Body of pancreas (tissue), 4 donors: ENCODE measurements at regions not wholly inside any gene's neighbourhood (a gene's known extent, or its start where the extent isn't known, plus 50 kb on each side); places are given as distances from the start of the nearest gene placed in this dataset.

Experiments used
- ATAC-seq: fragments of 150-250 bp; one replicate; pipeline ENCODE4 v1.9.1; 2016
- DNase-seq, 4 donors: peaks; one replicate each; pipeline ENCODE4 v3.0.0-alpha.2; 2019
- H3K27ac ChIP-seq, 4 donors: fragments of 200-600 bp; sonication (generic); 1 replicate in 3 of 4; 2 replicates in 1 of 4; pipeline versions ENCODE4 v1.5.1 to v1.6.1; 2016 to 2019; ENCODE audit warnings: mild to moderate bottlenecking in 1 of 4, mixed read lengths in 1 of 4, moderate library complexity in 1 of 4
- H3K27me3 ChIP-seq, 2 donors: fragments of 200-600 bp; sonication (generic); one replicate each; pipeline ENCODE4 v1.6.0; 2016; ENCODE audit warnings: mild to moderate bottlenecking in 1 of 2
- H3K36me3 ChIP-seq, 2 donors: fragments of 200-600 bp; sonication (generic); replicated peaks in 1 of 2; 2 replicates each; pipeline ENCODE4 v1.5.1; 2016; ENCODE audit warnings: low read depth in 2 of 2; ENCODE audit not compliant: insufficient read depth in 1 of 2
- H3K4me1 ChIP-seq: fragments of 200-600 bp; sonication (generic); one replicate; pipeline ENCODE4 v1.6.0; 2016
- H3K4me3 ChIP-seq, 2 donors: fragments of 200-600 bp; sonication (generic); 1 replicate in 1 of 2; 2 replicates in 1 of 2; pipeline ENCODE4 v1.5.1; 2016 to 2019
- H3K9me3 ChIP-seq, 3 donors: fragments of 200-600 bp; sonication (generic); 1 replicate in 2 of 3; 2 replicates in 1 of 3; pipeline ENCODE4 v1.5.1; 2016
- CTCF ChIP-seq, 7 experiments: fragments of 450-650 bp in 4 of 7; fragments of 200-600 bp in 3 of 7; sonication (generic) in 3 of 7; IDR thresholded peaks; one replicate each; pipeline ENCODE4 v1.5.1; 2016 to 2019; ENCODE audit warnings: antibody characterized with exemption in 7 of 7
- POLR2A ChIP-seq, 3 donors: fragments of 450-650 bp; IDR thresholded peaks; one replicate each; pipeline ENCODE4 v1.6.1; 2016; ENCODE audit warnings: antibody characterized with exemption in 3 of 3, mild to moderate bottlenecking in 2 of 3
- WGBS, 2 donors: methylation state at CpG; one replicate each; pipeline ENCODE4 v1.1.5; 2017; 5-methylcytosine and 5-hydroxymethylcytosine counted together
- intact Hi-C: fragments of 100-400 bp; cut with DNase I; formaldehyde crosslinking; loops from one replicate; pipeline ENCODE4 v1.15.1; 2023

- no peaks in the 10 kb centered on the region for H3K4me1 ChIP-seq
Measured at GRCh38 chr2:51601706-51602105, 569.8 kb upstream of the NRXN1 start.

GRCh38 chr2:51597086-51597485, 565.2 kb upstream of the NRXN1 start:
- Histone ChIP-seq H3K36me3 (no peaks in the 10 kb centered on the region), H3K9me3 (peaks cover 0 to 5% (median 0%) of the 10 kb centered on the region in 3 donors), H3K27ac (no peak overlapping the region), H3K27me3 (no peaks in the 10 kb centered on the region), H3K4me3 (no peak overlapping the region), H3K4me1 (no peaks in the 10 kb centered on the region)
- TF ChIP-seq CTCF (IDR thresholded peaks at IDR 0.05) (no peak), POLR2A (IDR thresholded peaks at IDR 0.05) (no peak)
- intact Hi-C loops: no loop called here
- ATAC-seq (no peak), DNase-seq (no peak)

More at GRCh38 chr2:51601706-51602105, 569.8 kb upstream of the NRXN1 start:
- TF ChIP-seq POLR2A (IDR thresholded peaks at IDR 0.05) (no peak), CTCF (IDR thresholded peaks at IDR 0.05) (no peak)
- H3K4me3 ChIP-seq: no peak overlapping the region
- DNase-seq (no peak), ATAC-seq (no peak)
- H3K9me3 ChIP-seq: peaks cover 0 to 5% (median 0%) of the 10 kb centered on the region in 3 donors
- intact Hi-C loops: no loop called here
- no peaks in the 10 kb centered on the region for H3K27me3 ChIP-seq
- H3K27ac ChIP-seq: no peak overlapping the region
- WGBS, 2 donors: 78 to 85% methylated on average over 5 of the region's 5 CpGs
- no peaks in the 10 kb centered on the region for H3K36me3 ChIP-seq

GRCh38 chr2:51595836-51596235, 563.9 kb upstream of the NRXN1 start:
- Histone ChIP-seq H3K27ac (no peak overlapping the region), H3K4me1 (no peaks in the 10 kb centered on the region), H3K4me3 (no peak overlapping the region), H3K9me3 (peaks cover 0 to 1% (median 0%) of the 10 kb centered on the region in 3 donors), H3K36me3 (no peaks in the 10 kb centered on the region), H3K27me3 (no peaks in the 10 kb centered on the region)
- intact Hi-C loops: no loop called here
- DNase-seq (no peak), ATAC-seq (no peak)
- no peak for TF ChIP-seq CTCF (IDR thresholded peaks at IDR 0.05)
- no peak for TF ChIP-seq POLR2A (IDR thresholded peaks at IDR 0.05)

- Histone ChIP-seq H3K9me3 (no peaks in the 10 kb centered on the region), H3K27me3 (no peaks in the 10 kb centered on the region), H3K36me3 (no peaks in the 10 kb centered on the region), H3K4me3 (no peak overlapping the region), H3K4me1 (no peaks in the 10 kb centered on the region), H3K27ac (no peak overlapping the region)
- ATAC-seq (no peak), DNase-seq (no peak)
- WGBS, 2 donors: 83 to 86% methylated on average over 19 to 22 of the region's 22 CpGs
- intact Hi-C loops: no loop called here
- no peak for TF ChIP-seq POLR2A (IDR thresholded peaks at IDR 0.05)
- TF ChIP-seq CTCF (IDR thresholded peaks at IDR 0.05): no peak
Measured at GRCh38 chr2:51581636-51582267, 549.8 kb upstream of the NRXN1 start.

- no peak for DNase-seq
- H3K36me3 ChIP-seq: no peaks in the 10 kb centered on the region
- intact Hi-C loops: no loop called here
- no peaks in the 10 kb centered on the region for H3K9me3 ChIP-seq
- TF ChIP-seq POLR2A (IDR thresholded peaks at IDR 0.05): no peak
- TF ChIP-seq CTCF (IDR thresholded peaks at IDR 0.05): no peak
- no peak overlapping the region for H3K4me3 ChIP-seq
- H3K4me1 ChIP-seq: no peaks in the 10 kb centered on the region
- 80% methylated on average over 1 of the region's 1 CpG for WGBS, 2 donors
- H3K27me3 ChIP-seq: no peaks in the 10 kb centered on the region
- no peak for ATAC-seq
- no peak overlapping the region for H3K27ac ChIP-seq
Measured at GRCh38 chr2:51579412-51579811, 547.5 kb upstream of the NRXN1 start.
